Right lobe of liver (tissue), 4 donors: ENCODE measurements at regions not wholly inside any gene's neighbourhood (a gene's known extent, or its start where the extent isn't known, plus 50 kb on each side); places are given as distances from the start of the nearest gene placed in this dataset.

Source experiments
- CTCF ChIP-seq, 4 donors: fragments of 200-600 bp in 3 of 4; fragments of 450-650 bp in 1 of 4; IDR thresholded peaks; one replicate each; pipeline versions ENCODE4 v1.5.1 to v1.8.0; 2016 to 2022; ENCODE audit warnings: antibody characterized with exemption in 4 of 4, mild to moderate bottlenecking in 2 of 4
- POLR2A ChIP-seq: fragments of 450-650 bp; IDR thresholded peaks from one replicate; pipeline ENCODE4 v1.6.1; 2017; ENCODE audit warnings: antibody characterized with exemption, mild to moderate bottlenecking
- donor health status: DM: no; HTN: no; CAD: no.
- donor health status: DM: no; HTN: no; CAD: no.
- donor health status: DM: no; HTN: yes; CAD: no.

GRCh38 chr16:85479972-85480726 is 133.0 kb upstream of the GSE1 start:
- TF ChIP-seq CTCF (IDR thresholded peaks at IDR 0.05) (peak in 3 of 4 donors; percentile 13 to 28 (median 15)), POLR2A (no peak)
